NCI-H2171 treated with DMSO at 0.1 percent for 48 hours (cell line): ENCODE measurements at regions not wholly inside any gene's neighbourhood (a gene's known extent, or its start where the extent isn't known, plus 50 kb on each side); places are given as distances from the start of the nearest gene placed in this dataset.

Experiments used
- DNase-seq: peaks from one replicate; lab custom pipeline; 2025; lab: John Stamatoyannopoulos, UW

- DNase-seq, result no peak
Measured at GRCh38 chr3:195012100-195012499, 258.9 kb downstream of the XXYLT1 start.

- no peak for DNase-seq
Measured at GRCh38 chr3:195012571-195012970, 258.4 kb downstream of the XXYLT1 start.

GRCh38 chr3:195013411-195014361 is 257.3 kb downstream of the XXYLT1 start:
- DNase-seq, result no peak

GRCh38 chr3:195015021-195015420 is 255.9 kb downstream of the XXYLT1 start:
- DNase-seq, result no peak

- no peak for DNase-seq
Measured at GRCh38 chr3:195017151-195017550, 253.8 kb downstream of the XXYLT1 start.
